ENCODE measurements at regions not wholly inside any gene's neighbourhood (a gene's known extent, or its start where the extent isn't known, plus 50 kb on each side); places are given as distances from the start of the nearest gene placed in this dataset.

DNA sequence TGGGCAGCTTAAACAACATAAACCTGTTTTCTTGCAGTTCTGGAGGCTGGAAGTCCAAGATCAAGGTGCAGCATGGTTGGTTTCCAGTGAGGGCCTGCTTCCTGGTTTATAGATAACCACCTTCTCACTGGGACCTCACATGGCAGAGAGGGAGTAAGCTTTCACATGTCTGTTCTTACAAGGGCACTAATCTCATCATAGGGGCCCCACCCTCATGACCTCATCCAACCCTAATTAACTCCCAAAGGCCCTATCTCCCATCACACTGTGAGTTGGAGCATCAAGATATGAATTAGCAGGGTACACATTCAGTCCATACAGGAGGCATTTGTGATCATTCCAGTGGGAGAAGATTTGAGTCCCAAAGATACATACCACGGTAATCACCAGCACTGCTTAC is 50.5 kb upstream of the GRIN2A start:
- H3K4me3 ChIP-seq (ENCODE audit: low read depth, low read length): no peak overlapping the region
- DNase-seq (ENCODE audit: low read depth): no peak
- TF ChIP-seq, protein P1, sequence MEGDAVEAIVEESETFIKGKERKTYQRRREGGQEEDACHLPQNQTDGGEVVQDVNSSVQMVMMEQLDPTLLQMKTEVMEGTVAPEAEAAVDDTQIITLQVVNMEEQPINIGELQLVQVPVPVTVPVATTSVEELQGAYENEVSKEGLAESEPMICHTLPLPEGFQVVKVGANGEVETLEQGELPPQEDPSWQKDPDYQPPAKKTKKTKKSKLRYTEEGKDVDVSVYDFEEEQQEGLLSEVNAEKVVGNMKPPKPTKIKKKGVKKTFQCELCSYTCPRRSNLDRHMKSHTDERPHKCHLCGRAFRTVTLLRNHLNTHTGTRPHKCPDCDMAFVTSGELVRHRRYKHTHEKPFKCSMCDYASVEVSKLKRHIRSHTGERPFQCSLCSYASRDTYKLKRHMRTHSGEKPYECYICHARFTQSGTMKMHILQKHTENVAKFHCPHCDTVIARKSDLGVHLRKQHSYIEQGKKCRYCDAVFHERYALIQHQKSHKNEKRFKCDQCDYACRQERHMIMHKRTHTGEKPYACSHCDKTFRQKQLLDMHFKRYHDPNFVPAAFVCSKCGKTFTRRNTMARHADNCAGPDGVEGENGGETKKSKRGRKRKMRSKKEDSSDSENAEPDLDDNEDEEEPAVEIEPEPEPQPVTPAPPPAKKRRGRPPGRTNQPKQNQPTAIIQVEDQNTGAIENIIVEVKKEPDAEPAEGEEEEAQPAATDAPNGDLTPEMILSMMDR (IDR thresholded peaks at IDR 0.05; ENCODE audit: low read depth, low read length, missing control alignments): no peak

DNA sequence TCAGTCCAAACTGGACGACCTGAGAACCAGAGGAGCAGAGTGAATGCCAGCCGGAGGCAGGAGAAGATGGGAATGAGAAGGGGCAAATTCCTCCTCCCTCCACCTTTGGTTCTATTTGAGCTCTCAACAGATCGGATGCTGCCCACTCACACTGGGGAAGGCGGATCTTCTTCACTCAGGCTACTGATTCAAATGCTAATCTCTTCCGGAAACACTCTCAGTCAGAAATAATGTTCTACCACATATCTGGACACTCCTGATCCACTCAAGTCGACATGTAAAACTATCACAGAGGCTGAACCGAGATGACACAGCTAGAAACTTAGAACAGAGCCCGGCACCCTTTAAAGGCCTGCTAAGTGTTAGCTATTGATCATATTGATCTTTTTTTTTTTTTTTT is 57.4 kb upstream of the GRIN2A start:
- no peak for DNase-seq (ENCODE audit: low read depth)
- no peak overlapping the region for H3K4me3 ChIP-seq (ENCODE audit: low read depth, low read length)
- TF ChIP-seq, protein P1 (IDR thresholded peaks at IDR 0.05; ENCODE audit: low read depth, low read length, missing control alignments): no peak

DNA sequence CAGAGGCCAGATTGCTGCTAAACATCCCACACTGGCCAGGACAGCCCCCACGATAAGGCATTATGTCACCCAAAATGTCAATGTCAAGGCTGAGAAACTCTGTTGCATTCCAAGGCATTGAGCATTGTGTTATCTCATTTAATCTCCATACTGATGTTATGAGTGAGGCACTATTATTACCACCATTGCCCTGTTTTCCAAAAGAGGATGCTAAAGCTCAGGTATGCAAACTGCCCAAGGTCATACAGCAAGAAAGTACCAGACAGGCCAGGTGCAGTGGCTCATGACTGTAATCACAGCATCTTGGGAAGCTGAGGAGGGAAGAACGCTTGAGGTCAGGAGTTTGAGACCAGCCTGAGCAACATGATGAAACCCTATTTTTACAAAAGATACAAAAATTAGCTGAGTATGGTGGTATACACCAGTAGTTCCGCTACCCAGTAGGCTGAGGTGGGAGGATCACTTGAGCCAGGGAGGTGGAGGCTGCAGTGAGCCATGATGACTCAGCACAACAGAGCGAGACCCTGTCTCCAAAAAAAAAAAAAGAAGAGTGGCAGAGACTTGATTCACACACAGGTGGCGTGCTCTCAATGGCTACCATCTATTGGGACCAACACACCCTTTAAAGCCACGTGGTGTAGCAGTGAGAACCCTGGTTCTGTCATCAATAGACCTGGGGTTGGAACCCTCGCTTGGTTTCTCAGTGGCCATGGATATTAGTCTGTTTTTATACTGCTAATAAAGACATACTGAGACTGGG is 58.8 kb upstream of the GRIN2A start:
- DNase-seq (ENCODE audit: low read depth): no peak
- TF ChIP-seq, protein P1 (IDR thresholded peaks at IDR 0.05; ENCODE audit: low read depth, low read length, missing control alignments): peak; percentile 1
- no peak overlapping the region for H3K4me3 ChIP-seq (ENCODE audit: low read depth, low read length)

DNA sequence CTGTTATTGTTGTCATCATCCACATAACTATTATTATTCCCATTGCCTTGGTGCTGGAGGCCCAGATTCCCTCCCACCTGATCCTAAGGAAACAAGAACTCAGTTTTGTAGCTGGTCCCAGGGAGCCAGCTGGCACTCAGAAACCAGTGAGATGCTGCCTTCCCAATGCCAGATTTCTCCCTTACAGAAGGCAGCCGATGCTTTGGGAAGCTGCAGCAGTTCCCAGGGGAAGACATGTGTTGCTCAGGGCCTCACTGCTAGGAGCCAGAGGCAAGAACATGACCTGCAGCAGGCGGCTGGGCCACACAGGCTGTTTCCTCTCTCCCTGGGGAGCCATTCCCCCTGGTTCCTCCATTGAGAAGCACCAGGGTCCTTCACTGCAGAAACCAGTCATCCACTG is 59.9 kb upstream of the GRIN2A start:
- DNase-seq (ENCODE audit: low read depth): no peak
- no peak overlapping the region for H3K4me3 ChIP-seq (ENCODE audit: low read depth, low read length)

DNA sequence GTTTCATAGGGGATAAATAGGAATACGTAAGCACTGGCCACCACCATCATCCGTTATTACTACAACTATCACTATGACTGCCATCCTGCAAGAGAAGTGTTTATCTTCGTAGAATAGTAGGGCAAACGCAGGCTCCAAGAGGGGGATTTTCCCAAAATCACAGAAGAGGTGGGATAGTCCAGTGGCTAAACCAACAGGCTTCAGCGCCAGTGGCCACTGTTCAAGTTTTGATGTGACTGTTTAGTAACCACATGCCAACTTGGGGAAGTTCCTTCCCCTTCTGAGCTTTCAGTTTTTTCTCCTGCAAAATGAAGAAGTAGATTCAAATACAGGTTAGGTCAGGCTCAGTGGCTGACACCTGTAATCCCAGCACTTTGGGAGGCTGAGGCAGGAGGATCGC is 60.7 kb upstream of the GRIN2A start:
- H3K4me3 ChIP-seq (ENCODE audit: low read depth, low read length): no peak overlapping the region
- TF ChIP-seq, protein P1 (IDR thresholded peaks at IDR 0.05; ENCODE audit: low read depth, low read length, missing control alignments): no peak
- DNase-seq (ENCODE audit: low read depth): no peak

More for the DNA sequence above, 59.9 kb upstream of the GRIN2A start:
- TF ChIP-seq, protein P1 (IDR thresholded peaks at IDR 0.05; ENCODE audit: low read depth, low read length, missing control alignments): no peak

DNA sequence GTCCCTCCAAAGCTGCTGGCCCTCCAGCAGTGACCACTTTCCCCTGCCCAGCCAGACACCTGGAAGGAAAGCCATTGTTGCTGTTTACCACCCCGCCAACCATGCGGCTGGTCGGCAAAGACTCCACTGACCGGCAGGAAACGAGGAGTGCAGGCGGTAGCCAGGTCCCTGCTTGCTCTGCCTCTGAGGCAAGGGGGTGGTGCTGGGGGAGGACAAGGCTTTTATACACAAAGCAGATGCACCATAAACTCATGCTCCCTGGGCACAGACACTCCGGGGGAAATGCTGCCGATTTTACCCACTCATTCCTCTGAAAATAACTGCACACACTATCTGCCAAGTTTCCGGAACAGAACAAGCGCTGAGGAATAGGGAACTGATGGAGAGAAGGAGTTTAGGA is 62.8 kb upstream of the GRIN2A start:
- no peak overlapping the region for H3K4me3 ChIP-seq (ENCODE audit: low read depth, low read length)
- no peak for DNase-seq (ENCODE audit: low read depth)
- TF ChIP-seq, protein P1 (IDR thresholded peaks at IDR 0.05; ENCODE audit: low read depth, low read length, missing control alignments): no peak

All from GM12864 (cell line).